NB4 (cell line): ENCODE measurements at regions not wholly inside any gene's neighbourhood (a gene's known extent, or its start where the extent isn't known, plus 50 kb on each side); places are given as distances from the start of the nearest gene placed in this dataset.
A peak's percentile ranks its signal among the peaks of the same experiment; 100 is the strongest.

ENCODE experiments used
- DNase-seq: peaks from one replicate; pipeline ENCODE4 v3.0.0; 2010; ENCODE audit warnings: low read depth
- H3K4me3 ChIP-seq: one replicate; pipeline ENCODE4 v1.5.1; 2011; ENCODE audit warnings: mild to moderate bottlenecking, low read depth, low read length, moderate library complexity
- CTCF ChIP-seq: IDR thresholded peaks from one replicate; pipeline ENCODE4 v1.5.1; 2012; ENCODE audit warnings: low read depth, low read length
- MAX ChIP-seq: IDR thresholded peaks from 2 replicates; pipeline ENCODE4 v1.6.1; 2011; ENCODE audit warnings: low read depth, low read length
- MYC ChIP-seq: IDR thresholded peaks from 2 replicates; pipeline ENCODE4 v1.6.1; 2011; ENCODE audit warnings: low read depth, low read length
- POLR2A ChIP-seq: IDR thresholded peaks from 2 replicates; pipeline ENCODE4 v1.6.1; 2011; ENCODE audit warnings: mild to moderate bottlenecking; ENCODE audit not compliant: insufficient read length; ENCODE audit errors: extremely low read depth

GRCh38 chr4:123481717-123482116 lies 85.1 kb downstream of the SPRY1 start:
- DNase-seq, result no peak
- TF ChIP-seq MAX (no peak), POLR2A (no peak), MYC (no peak), CTCF (no peak)
- no peak overlapping the region for H3K4me3 ChIP-seq

- H3K4me3 ChIP-seq, result no peak overlapping the region
- no peak for TF ChIP-seq POLR2A
- TF ChIP-seq MAX, result no peak
- TF ChIP-seq MYC, result no peak
- no peak for TF ChIP-seq CTCF
- no peak for DNase-seq
Measured at GRCh38 chr4:123484291-123484926, 87.8 kb downstream of the SPRY1 start.

DNA sequence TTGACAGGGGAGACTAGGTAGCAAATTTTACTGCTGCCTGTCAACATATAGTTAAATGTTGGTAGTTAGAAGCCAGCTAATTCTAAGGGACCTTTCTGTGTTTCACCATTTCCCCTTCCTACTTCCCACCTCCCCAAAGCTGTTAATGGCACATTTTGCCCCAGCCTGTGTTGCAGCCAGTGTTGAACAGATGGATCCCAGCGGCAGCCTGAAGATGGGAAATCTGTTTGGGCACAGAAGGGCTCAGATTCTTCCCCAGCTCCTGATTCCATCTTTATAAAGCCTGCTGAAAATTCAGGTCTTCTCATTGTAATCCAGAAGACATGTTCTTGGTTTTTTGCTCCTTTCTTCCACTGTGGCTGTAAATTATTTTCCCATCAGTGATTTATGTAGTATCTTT lies 89.0 kb downstream of the SPRY1 start:
- H3K4me3 ChIP-seq, result no peak overlapping the region
- TF ChIP-seq MAX (no peak), POLR2A (no peak), CTCF (no peak), MYC (no peak)
- peak; percentile 23 for DNase-seq

DNA sequence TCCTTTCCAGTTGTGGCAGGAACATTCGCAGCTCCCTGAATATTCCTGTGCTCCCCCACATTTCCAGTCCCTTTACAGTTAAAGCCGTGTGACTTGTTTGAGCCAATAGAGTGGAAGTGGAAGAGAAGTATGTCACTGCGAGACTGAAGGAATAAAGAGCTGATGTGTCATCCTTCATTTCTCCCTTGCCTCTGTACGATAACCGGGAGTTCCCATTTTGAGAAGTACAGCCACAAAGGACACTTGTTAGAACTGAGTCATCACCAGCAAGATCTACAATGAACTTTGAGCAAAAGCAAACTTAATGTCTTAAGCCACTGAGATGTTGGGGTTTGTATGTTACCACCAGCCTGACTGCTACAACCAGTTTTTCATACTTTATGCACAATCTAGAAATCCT lies 92.3 kb downstream of the SPRY1 start:
- peak; percentile 89 for DNase-seq
- H3K4me3 ChIP-seq, result no peak overlapping the region
- TF ChIP-seq CTCF (no peak), MAX (peak; percentile 37; the same call in 1 of the 2 replicates), MYC (peak; percentile 30; the same call in 1 of the 2 replicates), POLR2A (no peak)

- DNase-seq, result no peak
- no peak overlapping the region for H3K4me3 ChIP-seq
- TF ChIP-seq MAX, result no peak
- TF ChIP-seq POLR2A, result no peak
- TF ChIP-seq MYC, result no peak
- TF ChIP-seq CTCF, result no peak
Measured at GRCh38 chr4:123495530-123495929, 98.9 kb downstream of the SPRY1 start.

- TF ChIP-seq MYC (no peak), POLR2A (no peak), CTCF (no peak), MAX (no peak)
- no peak for DNase-seq
Measured at GRCh38 chr4:123496421-123496820, 99.8 kb downstream of the SPRY1 start.

More at GRCh38 chr4:123496421-123496820, 99.8 kb downstream of the SPRY1 start:
- H3K4me3 ChIP-seq, result no peak overlapping the region
